Breast epithelium (tissue), 4 donors: ENCODE measurements at regions not wholly inside any gene's neighbourhood (a gene's known extent, or its start where the extent isn't known, plus 50 kb on each side); places are given as distances from the start of the nearest gene placed in this dataset.
"Not testable (repeated sequence)": the region's sequence is repeated elsewhere in the genome, so short reads cannot be mapped to it uniquely, and the experiment has no call there.

Experiments
- DNase-seq, 2 donors: peaks; one replicate each; pipeline ENCODE4 v3.0.0-alpha.2; 2019; ENCODE audit warnings: low spot score in 2 of 2
- H3K27ac ChIP-seq, 2 donors: fragments of 200-600 bp; sonication (generic) in 1 of 2; one replicate each; pipeline ENCODE4 v1.5.1; 2016 to 2019; ENCODE audit warnings: mild to moderate bottlenecking in 1 of 2
- H3K27me3 ChIP-seq, 2 donors: fragments of 200-600 bp; sonication (generic) in 1 of 2; one replicate each; pipeline versions ENCODE4 v1.5.1 to v1.6.0; 2017 to 2019; ENCODE audit warnings: control low read depth in 1 of 2, mild to moderate bottlenecking in 1 of 2
- H3K36me3 ChIP-seq: fragments of 200-600 bp; one replicate; pipeline ENCODE4 v1.5.1; 2019
- H3K4me1 ChIP-seq, 2 donors: fragments of 200-600 bp; sonication (generic); one replicate each; pipeline ENCODE4 v1.5.1; 2016 to 2019; ENCODE audit warnings: control low read depth in 1 of 2
- H3K4me3 ChIP-seq, 3 donors: fragments of 200-600 bp; sonication (generic); 1 replicate in 2 of 3; 2 replicates in 1 of 3; pipeline ENCODE4 v1.5.1; 2016 to 2019; ENCODE audit warnings: mild to moderate bottlenecking in 3 of 3, moderate library complexity in 2 of 3
- H3K9me3 ChIP-seq, 2 donors: fragments of 200-600 bp; sonication (generic) in 1 of 2; one replicate each; pipeline ENCODE4 v1.5.1; 2016 to 2019; ENCODE audit warnings: control low read depth in 1 of 2
- CTCF ChIP-seq, 3 donors: fragments of 450-650 bp; IDR thresholded peaks; one replicate each; pipeline ENCODE4 v1.5.1; 2016 to 2017; ENCODE audit warnings: antibody characterized with exemption in 3 of 3, mild to moderate bottlenecking in 3 of 3, moderate library complexity in 3 of 3
- POLR2A ChIP-seq: fragments of 450-650 bp; IDR thresholded peaks from one replicate; pipeline ENCODE4 v1.6.1; 2016; ENCODE audit warnings: antibody characterized with exemption, mild to moderate bottlenecking, moderate library complexity
- POLR2AphosphoS5 ChIP-seq, 3 donors: sonication (generic); formaldehyde crosslinking; IDR thresholded peaks; one replicate each; pipeline ENCODE4 v1.6.1; 2017; ENCODE audit warnings: antibody characterized with exemption in 3 of 3
- intact Hi-C: fragments of 100-400 bp; cut with DNase I; formaldehyde crosslinking; loops from one replicate; pipeline ENCODE4 v1.15.1; 2023; ENCODE audit warnings: low total_unique reads

GRCh38 chrX:82451725-82452124 lies 1056.4 kb upstream of the POU3F4 start:
- Histone ChIP-seq H3K9me3 (peaks cover 0 to 11% of the 10 kb centered on the region in 2 donors), H3K4me3 (no peak overlapping the region), H3K4me1 (no peaks in the 10 kb centered on the region), H3K27ac (no peak overlapping the region), H3K27me3 (peaks cover 0 to 5% of the 10 kb centered on the region in 2 donors), H3K36me3 (no peaks in the 10 kb centered on the region)
- no peak for DNase-seq
- TF ChIP-seq POLR2AphosphoS5 (IDR thresholded peaks at IDR 0.05) = no peak
- no peak for TF ChIP-seq CTCF (IDR thresholded peaks at IDR 0.05)
- no peak for TF ChIP-seq POLR2A
- intact Hi-C loops = no loop called here

- H3K27ac ChIP-seq, intact Hi-C loops, H3K4me3 ChIP-seq, DNase-seq, H3K27me3 ChIP-seq, H3K9me3 ChIP-seq, H3K4me1 ChIP-seq, H3K36me3 ChIP-seq: not testable (repeated sequence)
These were observed 1052.2 kb upstream of the POU3F4 start for GRCh38 chrX:82455852-82456251.

- Histone ChIP-seq H3K27ac (no peak overlapping the region), H3K9me3 (no peaks in the 10 kb centered on the region), H3K36me3 (no peaks in the 10 kb centered on the region), H3K27me3 (no peaks in the 10 kb centered on the region), H3K4me3 (no peak overlapping the region), H3K4me1 (no peaks in the 10 kb centered on the region)
- TF ChIP-seq POLR2AphosphoS5 (IDR thresholded peaks at IDR 0.05) = no peak
- no peak for TF ChIP-seq POLR2A
- no peak for TF ChIP-seq CTCF (IDR thresholded peaks at IDR 0.05)
- intact Hi-C loops = no loop called here
- DNase-seq = no peak
These were observed 1049.8 kb upstream of the POU3F4 start for GRCh38 chrX:82458207-82458754.

- H3K36me3 ChIP-seq = no peaks in the 10 kb centered on the region
- H3K4me3 ChIP-seq = no peak overlapping the region
- TF ChIP-seq CTCF (IDR thresholded peaks at IDR 0.05) (no peak), POLR2A (no peak), POLR2AphosphoS5 (IDR thresholded peaks at IDR 0.05) (no peak)
- DNase-seq = no peak
- H3K27ac ChIP-seq = no peak overlapping the region
- no peaks in the 10 kb centered on the region for H3K27me3 ChIP-seq
- H3K9me3 ChIP-seq = no peaks in the 10 kb centered on the region
- H3K4me1 ChIP-seq = no peaks in the 10 kb centered on the region
- intact Hi-C loops = no loop called here
These were observed 1041.1 kb upstream of the POU3F4 start for GRCh38 chrX:82466994-82467393.
